ENCODE measurements at regions not wholly inside any gene's neighbourhood (a gene's known extent, or its start where the extent isn't known, plus 50 kb on each side); places are given as distances from the start of the nearest gene placed in this dataset.

- WGBS, 3 donors: 90 to 97% (median 96%) methylated on average over 5 of the region's 5 CpGs
- intact Hi-C loops (cut with DNase I): no loop called here
- Histone ChIP-seq H3K9me3 (no peaks in the 10 kb centered on the region), H3K36me3 (no peaks in the 10 kb centered on the region), H3K4me1 (ENCODE audit: insufficient read depth) (no peaks in the 10 kb centered on the region), H3K4me3 (no peak overlapping the region), H3K27ac (no peak overlapping the region), H3K27me3 (no peaks in the 10 kb centered on the region)
- no peak for DNase-seq
- no peak for TF ChIP-seq CTCF (IDR thresholded peaks at IDR 0.05)
- TF ChIP-seq EP300 (IDR thresholded peaks at IDR 0.05): no peak
- TF ChIP-seq POLR2A (IDR thresholded peaks at IDR 0.05): no peak
These were observed 66.4 kb upstream of the DSP start for GRCh38 chr6:7475081-7475480.

- intact Hi-C loops (cut with DNase I): no loop called here
- 26 to 34% (median 28%) methylated on average over 12 of the region's 12 CpGs for WGBS, 3 donors
These were observed 61.6 kb upstream of the DSP start for GRCh38 chr6:7479801-7480266.

GRCh38 chr6:7484666-7485065, 56.8 kb upstream of the DSP start:
- no peak overlapping the region for H3K4me3 ChIP-seq
- H3K4me1 ChIP-seq (ENCODE audit: insufficient read depth): no peaks in the 10 kb centered on the region
- H3K27ac ChIP-seq: no peak overlapping the region
- H3K36me3 ChIP-seq: no peaks in the 10 kb centered on the region
- no peak for DNase-seq
- intact Hi-C loops (cut with DNase I): no loop called here
- no peaks in the 10 kb centered on the region for H3K9me3 ChIP-seq
- TF ChIP-seq CTCF (IDR thresholded peaks at IDR 0.05) (no peak), EP300 (IDR thresholded peaks at IDR 0.05) (no peak), POLR2A (IDR thresholded peaks at IDR 0.05) (no peak)
- H3K27me3 ChIP-seq: no peaks in the 10 kb centered on the region

More at GRCh38 chr6:7479801-7480266, 61.6 kb upstream of the DSP start:
- no peak for TF ChIP-seq POLR2A (IDR thresholded peaks at IDR 0.05)
- TF ChIP-seq CTCF (IDR thresholded peaks at IDR 0.05): no peak
- no peak for TF ChIP-seq EP300 (IDR thresholded peaks at IDR 0.05)
- no peaks in the 10 kb centered on the region for H3K9me3 ChIP-seq
- H3K4me1 ChIP-seq (ENCODE audit: insufficient read depth): no peaks in the 10 kb centered on the region
- no peaks in the 10 kb centered on the region for H3K27me3 ChIP-seq
- H3K4me3 ChIP-seq: no peak overlapping the region
- H3K27ac ChIP-seq: no peak overlapping the region
- H3K36me3 ChIP-seq: no peaks in the 10 kb centered on the region
- no peak for DNase-seq

- intact Hi-C loops (cut with DNase I): no loop called here
- no peaks in the 10 kb centered on the region for H3K9me3 ChIP-seq
- DNase-seq: no peak
- WGBS, 3 donors: 67 to 84% (median 70%) methylated on average over 3 of the region's 3 CpGs
- H3K4me3 ChIP-seq: no peak overlapping the region
- no peak for TF ChIP-seq CTCF (IDR thresholded peaks at IDR 0.05)
- TF ChIP-seq POLR2A (IDR thresholded peaks at IDR 0.05): no peak
- H3K4me1 ChIP-seq (ENCODE audit: insufficient read depth): no peaks in the 10 kb centered on the region
- H3K27me3 ChIP-seq: no peaks in the 10 kb centered on the region
- H3K36me3 ChIP-seq: no peaks in the 10 kb centered on the region
- no peak overlapping the region for H3K27ac ChIP-seq
These were observed 54.5 kb upstream of the DSP start for GRCh38 chr6:7486951-7487350.

GRCh38 chr6:7488494-7488893, 53.0 kb upstream of the DSP start:
- intact Hi-C loops (cut with DNase I): no loop called here
- no peaks in the 10 kb centered on the region for H3K27me3 ChIP-seq
- no peak for TF ChIP-seq POLR2A (IDR thresholded peaks at IDR 0.05)
- TF ChIP-seq CTCF (IDR thresholded peaks at IDR 0.05): no peak
- no peak for TF ChIP-seq EP300 (IDR thresholded peaks at IDR 0.05)
- H3K4me3 ChIP-seq: no peak overlapping the region
- peaks cover 0 to 5% of the 10 kb centered on the region in 2 donors for H3K9me3 ChIP-seq
- 64 to 75% (median 71%) methylated on average over 2 of the region's 2 CpGs for WGBS, 3 donors
- H3K4me1 ChIP-seq (ENCODE audit: insufficient read depth): no peaks in the 10 kb centered on the region
- no peak for DNase-seq
- no peaks in the 10 kb centered on the region for H3K36me3 ChIP-seq
- H3K27ac ChIP-seq: no peak overlapping the region

All from ovary (tissue), 7 donors.